Mammary epithelial cell (primary cell): ENCODE measurements at regions not wholly inside any gene's neighbourhood (a gene's known extent, or its start where the extent isn't known, plus 50 kb on each side); places are given as distances from the start of the nearest gene placed in this dataset.

Experiments
- EZH2 ChIP-seq: IDR thresholded peaks from 2 replicates; pipeline ENCODE4 v1.6.1; 2012; ENCODE audit warnings: low read length, inconsistent platforms, borderline replicate concordance
- TF ChIP-seq, protein P1 (sequence below), 2 donors: IDR thresholded peaks in 1 of 2; conservative IDR thresholded peaks in 1 of 2; 2 replicates each; pipeline ENCODE4 v1.5.1; 2011 to 2012; ENCODE audit warnings: inconsistent platforms in 2 of 2, low read length in 2 of 2, mild to moderate bottlenecking in 2 of 2, control low read depth in 1 of 2, low read depth in 1 of 2; ENCODE audit not compliant: insufficient read depth in 1 of 2; ENCODE audit errors: extremely low read depth in 1 of 2

- TF ChIP-seq, protein P1, sequence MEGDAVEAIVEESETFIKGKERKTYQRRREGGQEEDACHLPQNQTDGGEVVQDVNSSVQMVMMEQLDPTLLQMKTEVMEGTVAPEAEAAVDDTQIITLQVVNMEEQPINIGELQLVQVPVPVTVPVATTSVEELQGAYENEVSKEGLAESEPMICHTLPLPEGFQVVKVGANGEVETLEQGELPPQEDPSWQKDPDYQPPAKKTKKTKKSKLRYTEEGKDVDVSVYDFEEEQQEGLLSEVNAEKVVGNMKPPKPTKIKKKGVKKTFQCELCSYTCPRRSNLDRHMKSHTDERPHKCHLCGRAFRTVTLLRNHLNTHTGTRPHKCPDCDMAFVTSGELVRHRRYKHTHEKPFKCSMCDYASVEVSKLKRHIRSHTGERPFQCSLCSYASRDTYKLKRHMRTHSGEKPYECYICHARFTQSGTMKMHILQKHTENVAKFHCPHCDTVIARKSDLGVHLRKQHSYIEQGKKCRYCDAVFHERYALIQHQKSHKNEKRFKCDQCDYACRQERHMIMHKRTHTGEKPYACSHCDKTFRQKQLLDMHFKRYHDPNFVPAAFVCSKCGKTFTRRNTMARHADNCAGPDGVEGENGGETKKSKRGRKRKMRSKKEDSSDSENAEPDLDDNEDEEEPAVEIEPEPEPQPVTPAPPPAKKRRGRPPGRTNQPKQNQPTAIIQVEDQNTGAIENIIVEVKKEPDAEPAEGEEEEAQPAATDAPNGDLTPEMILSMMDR (conservative IDR thresholded peaks at IDR 0.05 in 1 of 2, IDR thresholded peaks at IDR 0.05 in 1 of 2; ENCODE audit: extremely low read depth in 1 of 2, insufficient read depth in 1 of 2, low read depth in 1 of 2, low read length in 2 of 2), result no peak
- TF ChIP-seq EZH2, result no peak
These were observed 490.9 kb downstream of the REEP3 start for GRCh38 chr10:64011912-64012714.
